Fibroblast of skin of scalp (primary cell): ENCODE measurements at regions not wholly inside any gene's neighbourhood (a gene's known extent, or its start where the extent isn't known, plus 50 kb on each side); places are given as distances from the start of the nearest gene placed in this dataset.
"Not testable (repeated sequence)": the region's sequence is repeated elsewhere in the genome, so short reads cannot be mapped to it uniquely, and the experiment has no call there.

Source experiments
- DNase-seq: peaks from one replicate; pipeline ENCODE4 v3.0.0-alpha.2; 2013

DNA sequence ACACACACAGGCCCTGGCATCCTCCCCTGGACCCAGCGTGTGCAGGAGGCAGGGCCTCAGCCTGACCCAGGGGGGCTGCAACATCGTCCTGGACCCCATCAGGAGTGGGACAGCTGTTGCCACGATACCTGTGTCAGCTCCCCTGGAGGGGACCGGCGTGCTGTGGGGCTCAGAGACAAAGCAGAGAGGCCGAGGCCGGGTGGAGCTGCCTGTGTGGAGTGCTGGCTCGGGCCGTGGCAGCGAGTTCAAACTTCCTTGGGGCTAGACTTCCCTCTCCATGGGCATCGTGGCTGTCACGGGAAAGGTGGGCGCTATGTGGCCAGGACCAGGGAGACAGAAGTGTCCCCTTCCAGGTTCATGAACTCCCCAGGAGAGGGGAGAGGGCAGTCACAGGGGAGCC is 155.0 kb upstream of the SFSWAP start:
- DNase-seq, result no peak

DNA sequence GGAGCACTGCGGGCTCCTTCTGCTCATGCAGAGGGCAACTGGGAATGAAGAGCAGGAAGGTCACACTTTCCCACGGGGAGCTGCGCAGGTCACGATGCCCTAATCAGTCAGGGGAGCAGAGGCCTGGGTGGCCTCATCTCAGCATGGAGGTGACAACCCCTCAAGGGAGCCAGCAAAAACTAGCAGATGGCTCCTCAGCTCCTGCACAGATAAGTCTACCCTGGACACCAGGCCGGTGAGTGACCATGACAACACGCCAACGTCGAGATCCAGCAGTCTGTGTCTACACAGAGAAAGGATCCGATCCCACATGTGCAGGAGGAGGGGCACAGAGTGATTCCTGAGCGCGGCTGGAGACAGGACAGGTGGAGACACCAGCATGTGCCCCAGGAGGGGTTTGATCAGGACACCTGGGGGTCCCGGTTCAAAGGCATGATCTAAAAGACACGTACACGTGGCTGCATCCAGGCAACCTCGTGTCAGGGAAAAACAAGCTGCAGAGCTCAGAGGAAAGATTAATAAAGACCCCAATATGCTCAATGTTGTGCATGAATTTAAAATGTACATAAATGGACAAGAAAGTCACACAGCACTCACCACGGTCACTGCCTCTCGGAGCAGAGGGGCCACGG is 153.7 kb upstream of the SFSWAP start:
- no peak for DNase-seq

DNA sequence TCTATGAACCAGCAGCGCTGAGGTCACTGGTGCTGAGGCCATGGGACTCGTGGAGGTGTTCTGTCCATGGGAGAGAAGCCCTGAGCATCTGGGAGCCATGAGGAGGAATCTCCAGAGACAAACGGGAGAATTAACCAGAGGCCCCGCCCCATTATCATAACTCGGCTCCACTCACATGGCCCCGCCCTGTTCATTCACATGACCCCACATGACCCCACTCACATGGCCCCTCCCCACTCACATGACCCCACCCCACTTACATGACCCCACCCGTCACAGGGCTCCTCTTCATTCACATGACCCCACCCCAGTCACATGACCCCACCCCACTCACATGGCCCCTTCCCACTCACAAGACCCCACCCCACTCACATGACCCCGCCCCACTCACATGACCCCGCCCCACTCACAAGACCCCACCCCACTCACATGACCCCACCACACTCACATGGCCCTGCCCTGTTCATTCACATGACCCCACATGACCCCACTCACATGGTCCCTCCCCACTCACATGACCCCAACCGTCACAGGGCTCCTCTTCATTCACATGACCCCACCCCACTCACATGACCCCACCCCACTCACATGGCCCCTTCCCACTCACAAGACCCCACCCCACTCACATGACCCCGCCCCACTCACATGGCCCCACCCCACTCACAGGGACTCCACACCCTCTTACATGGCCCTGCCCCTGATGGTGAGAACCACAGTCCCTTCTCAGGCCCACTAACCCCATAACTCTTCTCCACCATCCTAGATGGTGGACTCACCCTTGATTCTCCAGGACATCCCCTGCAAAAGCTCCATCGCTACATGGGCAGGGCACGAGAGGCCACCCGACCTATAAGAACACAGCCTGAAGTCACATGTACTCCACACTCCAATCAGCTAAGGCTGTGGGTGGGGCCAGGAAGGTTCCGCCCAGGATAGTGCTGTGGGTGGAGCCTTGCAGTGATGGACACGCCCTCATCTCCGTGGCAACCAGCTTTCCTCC is 151.1 kb upstream of the SFSWAP start:
- no peak for DNase-seq

DNA sequence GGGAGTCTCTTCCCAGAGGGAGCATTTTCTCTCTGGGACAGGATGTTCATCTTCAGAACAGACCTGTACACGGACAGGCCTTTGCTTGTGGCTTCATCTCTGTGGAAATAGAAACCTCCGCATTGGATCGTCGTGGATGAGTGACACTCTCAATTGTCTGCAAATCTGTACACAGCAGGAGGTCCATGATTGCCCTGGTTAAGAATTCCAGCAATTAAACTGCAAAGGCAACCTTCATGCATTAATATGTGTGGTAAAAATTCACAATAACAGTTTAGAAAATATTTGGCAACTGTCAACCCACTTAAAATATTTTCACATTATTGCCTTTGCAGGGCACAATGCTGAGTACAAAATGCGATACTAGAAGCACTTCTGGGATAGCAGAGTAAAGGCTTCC is 149.8 kb upstream of the SFSWAP start:
- DNase-seq, result peak; percentile 4

DNA sequence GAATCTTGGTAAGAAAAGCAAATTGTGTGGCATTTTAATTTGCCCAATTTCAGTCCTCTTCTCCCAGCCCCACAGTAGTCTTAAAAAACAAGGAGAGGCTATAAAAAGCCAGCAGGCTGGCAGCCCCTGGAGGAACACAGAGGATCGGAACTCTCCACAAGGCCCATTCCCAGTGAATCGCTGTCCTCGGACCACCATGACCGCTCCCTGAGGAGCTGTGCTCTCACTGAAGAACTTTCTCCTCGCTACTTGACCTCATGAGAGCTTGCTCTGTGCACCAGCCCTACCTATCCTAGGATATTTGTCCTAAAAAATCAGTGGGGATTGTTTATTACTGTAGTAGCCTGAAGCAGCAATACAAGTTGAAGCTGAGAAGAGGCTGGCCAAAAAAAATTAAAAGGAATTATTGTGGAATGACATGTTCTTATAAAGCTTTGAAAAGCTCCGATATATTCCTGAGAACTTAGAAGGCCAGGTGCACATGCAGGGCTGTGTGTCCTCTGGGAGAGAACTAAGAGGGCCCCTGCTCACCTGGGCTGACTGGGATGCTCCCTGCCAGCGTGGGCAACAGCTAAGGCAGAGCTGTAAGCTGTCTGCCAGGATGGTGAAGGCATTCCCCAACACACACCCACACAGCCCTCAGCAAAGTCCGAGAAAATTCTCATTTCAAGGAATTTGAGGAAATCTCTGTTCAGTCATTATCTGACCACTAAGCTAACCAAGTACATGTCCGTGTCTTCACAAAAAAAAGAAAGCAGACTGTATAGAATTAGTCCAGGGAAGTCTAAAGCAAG is 148.8 kb upstream of the SFSWAP start:
- DNase-seq, result no peak

DNA sequence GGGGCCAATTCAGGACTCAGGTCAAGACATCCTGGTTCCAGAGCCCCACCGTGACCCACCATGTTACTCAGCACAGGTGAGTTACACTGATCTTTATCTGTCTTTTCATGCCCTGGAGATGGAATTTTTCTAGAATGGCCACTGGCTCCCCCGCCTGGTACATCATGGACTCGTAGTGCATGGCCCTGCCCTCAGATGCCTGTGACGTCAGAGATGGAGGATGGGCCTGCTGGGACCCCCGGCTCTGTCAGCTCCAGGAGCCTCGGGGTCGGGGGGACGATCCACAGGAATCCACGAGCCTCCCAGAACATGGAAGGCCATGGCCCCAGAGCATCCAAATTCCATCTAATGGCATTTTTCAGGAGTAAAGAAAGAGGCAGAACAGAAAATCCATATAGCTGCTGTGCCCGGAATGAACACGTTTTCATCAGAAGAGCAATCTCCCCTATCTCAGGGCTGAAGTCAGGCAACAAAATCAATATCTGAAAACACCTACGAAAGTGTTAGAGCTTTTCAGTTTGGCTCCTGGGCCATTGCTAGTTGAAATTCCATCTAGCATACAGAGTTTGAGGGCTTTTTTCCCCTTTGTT is 146.7 kb upstream of the SFSWAP start:
- DNase-seq, result not testable (repeated sequence)

DNA sequence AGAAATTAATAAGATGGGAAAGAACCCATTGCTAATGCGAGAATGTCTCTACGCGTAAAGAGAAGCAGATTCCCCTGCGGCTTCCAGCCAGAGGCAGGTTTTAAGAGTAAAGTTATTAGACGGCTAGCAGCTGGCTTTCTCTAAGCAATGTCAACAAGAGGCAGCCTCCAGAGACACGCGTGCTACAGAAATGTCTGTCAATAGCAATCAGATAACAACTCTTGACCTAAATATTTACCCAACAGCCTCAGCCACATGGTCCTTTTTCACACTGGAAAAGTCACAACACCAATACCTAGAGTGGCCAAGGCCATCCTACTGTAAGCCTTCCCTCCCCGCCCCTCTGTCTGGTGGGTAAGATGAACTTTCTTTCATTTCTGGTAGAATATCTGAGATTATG is 146.0 kb upstream of the SFSWAP start:
- DNase-seq, result no peak

DNA sequence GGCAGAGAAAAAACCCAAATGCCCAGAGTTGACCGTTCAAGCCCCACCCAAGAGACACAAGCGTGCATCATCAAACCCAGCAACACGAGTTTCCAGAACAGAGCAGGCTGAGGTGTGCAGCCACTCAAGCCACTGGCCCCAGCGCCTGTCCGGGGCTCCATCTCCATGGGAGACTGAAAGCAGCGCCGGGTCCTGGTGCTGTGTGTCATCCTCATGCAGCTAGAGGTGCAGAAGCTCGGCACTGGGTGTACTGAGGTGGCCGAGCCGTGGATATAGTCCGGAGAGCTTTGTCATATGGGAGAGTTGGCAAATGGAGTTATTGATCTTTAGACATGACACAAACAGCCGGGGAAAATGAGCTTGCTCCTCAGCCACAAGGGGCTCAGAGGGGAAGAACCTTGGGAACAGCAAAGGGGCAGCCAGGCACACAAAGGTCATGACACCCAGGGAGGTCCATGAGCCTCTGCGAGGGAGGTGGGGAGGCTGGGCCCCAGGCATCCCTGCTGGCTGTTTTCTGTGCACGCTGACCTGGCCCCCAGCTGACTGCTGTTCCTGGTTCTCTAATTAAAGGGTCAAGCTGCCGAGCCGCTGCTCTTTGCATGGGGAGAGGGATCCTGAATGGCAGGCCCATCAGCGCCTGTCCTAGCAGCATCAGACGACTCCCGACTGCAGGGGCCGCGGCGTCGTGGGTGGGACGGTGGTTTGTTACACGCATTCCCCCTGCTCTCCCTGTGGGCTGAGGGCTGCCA is 145.4 kb upstream of the SFSWAP start:
- DNase-seq, result no peak

DNA sequence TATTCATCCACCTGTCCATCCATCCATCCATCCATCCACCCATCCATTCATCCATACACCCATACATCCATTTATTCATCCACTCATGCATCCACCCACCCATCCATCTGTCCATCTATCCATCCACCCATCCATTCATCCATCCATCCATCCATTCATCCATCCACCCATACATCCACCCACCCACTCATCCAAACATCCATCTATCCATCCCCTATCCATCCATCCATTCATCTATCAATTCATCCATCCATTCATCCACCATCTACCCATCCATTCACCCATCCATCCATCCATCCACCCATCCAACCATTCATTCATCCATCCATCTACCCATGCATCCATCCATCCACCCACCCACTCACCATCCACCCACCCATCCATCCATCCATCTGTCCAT is 142.6 kb upstream of the SFSWAP start:
- no peak for DNase-seq

DNA sequence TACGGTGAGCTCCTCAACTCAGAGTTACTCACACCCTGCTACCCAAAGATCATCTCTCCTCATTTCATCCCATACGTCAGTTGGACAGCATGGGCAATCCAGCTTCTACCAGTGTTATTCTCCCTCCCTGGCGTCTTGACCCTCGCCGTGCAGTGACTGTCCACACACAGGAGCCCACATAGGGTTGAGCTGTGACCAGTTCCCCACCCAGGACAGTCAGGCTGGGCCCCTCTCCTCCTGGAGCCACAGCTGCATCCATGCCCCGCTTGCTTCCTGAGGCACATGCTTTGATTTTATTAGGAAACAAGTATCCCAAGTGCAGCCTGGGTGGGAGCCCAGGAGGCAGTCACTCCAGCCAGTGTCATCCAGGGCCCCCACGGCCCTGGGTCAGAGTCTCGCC is 140.3 kb upstream of the SFSWAP start:
- no peak for DNase-seq

DNA sequence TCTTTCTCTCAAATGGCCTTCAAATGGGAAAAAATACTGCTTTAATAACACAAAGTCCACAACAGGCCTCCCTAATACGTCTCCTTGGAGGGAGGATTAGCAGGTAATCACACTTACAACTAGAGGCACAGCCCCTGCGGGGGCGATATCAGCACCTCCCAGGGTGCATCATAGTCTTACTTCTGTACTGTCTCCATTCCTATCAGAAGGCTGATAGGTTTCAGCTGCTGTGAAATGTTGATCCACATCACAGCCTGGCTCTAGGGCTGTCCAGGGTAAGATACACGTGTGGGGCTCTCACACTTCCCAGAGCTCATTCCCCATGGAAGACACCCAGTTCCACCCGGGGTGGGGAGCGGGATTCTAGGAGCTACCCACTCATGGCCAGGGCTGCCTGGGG is 139.1 kb upstream of the SFSWAP start:
- DNase-seq, result no peak

DNA sequence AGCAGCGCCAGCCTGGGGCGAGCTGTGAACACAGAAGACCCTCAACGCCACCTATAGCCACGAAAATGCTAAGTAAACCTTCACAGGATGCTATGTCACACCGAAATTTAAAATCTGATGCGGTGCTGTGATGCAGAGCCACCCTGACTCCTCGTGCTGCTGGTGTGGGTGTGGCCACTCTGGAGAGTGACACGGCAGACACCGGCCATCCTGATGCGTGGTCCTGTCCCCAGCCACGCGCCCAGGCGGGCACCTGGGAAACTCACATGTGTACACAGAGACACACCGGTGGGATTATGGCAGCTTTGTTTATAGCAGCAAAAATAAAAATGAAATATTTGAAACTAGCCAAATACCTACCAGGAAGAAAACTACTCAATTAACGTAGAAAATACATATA is 138.3 kb upstream of the SFSWAP start:
- DNase-seq, result no peak

DNA sequence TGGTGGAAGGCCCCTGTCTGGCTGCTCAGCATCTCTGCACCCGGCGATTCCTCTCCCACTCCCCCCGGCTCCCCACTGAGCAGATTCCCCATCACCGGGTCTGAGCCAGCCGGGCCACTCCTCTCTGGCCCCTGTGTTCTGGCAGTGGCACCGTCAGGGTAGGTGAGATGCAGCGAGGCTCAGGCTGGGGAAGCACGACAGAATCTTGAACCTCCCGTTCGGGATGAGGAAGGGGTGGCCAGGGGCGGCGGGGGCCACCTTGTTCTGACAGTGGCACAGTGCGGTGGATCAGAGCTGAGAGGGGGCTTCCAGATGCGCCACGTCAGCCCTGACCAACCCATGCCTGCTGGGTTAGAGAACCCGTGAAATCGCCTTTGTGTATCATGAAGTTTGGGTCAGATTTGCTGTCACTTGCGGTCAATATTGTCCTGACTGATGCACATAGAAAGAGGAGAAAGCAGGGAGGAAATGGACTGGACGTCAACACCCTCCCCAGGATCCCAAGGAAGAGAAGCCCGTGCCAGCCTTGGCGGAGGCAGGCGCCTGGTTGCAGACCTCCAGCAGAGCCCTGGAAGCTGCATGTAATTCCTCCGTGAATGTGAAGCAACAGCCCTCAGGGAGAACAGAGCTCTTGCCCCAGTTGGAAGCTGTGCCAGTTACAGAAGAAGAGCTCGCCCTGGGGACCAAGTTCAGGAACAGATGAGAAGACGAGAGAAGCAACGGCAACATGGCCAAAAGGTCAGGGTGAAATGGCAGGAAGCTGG is 137.1 kb upstream of the SFSWAP start:
- no peak for DNase-seq

DNA sequence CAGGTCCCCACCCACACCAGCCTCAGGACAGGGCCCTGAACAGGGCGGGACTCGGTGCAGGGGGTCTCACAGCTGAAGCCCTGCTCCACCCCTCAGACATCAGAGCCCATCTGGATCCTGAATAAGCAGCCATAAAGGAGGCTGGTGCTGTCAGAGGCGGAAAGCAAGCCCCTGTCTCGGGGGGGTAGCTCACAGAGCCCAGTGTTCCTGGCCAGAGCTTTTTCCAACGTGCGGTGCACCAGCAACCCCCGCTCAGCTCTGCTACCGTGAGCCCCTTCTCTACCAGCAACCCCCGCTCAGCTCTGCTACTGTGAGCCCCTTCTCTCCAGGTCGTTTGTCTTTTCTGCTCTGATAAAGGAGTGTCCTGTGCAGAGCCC is 136.5 kb upstream of the SFSWAP start:
- no peak for DNase-seq

DNA sequence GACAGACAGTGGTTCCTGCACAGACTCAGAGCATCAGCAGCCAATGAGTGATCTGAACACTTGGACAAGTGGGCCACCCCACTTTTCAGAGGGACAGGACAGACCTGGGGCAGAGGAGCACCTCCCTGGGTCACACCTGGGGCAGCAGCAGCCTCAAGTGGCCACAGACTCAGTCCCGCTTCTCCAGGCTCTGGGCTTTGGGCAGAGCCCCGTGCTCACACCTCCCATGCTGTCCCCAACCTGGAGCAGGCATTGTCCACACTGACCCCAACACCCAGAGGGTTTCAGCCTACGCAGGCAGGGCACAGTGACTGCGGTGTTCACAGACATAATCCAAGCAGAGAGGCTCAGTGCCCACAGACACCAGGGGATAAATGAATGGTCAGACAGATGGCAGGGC is 135.5 kb upstream of the SFSWAP start:
- no peak for DNase-seq

DNA sequence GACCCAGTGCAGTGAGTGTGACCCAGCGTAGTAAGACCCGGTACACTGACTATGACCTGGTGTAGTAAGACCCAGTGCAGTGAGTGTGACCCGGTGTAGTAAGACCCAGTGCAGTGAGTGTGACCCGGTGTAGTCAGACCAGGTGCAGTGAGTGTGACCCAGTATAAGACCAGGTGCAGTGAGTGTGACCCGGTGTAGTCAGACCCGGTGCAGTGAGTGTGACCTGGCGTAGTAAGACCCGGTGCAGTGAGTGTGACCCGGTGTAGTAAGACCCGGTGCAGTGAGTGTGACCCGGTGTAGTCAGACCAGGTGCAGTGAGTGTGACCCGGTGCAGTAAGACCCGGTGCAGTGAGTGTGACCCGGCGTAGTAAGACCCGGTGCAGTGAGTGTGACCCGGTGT is 134.2 kb upstream of the SFSWAP start:
- DNase-seq, result not testable (repeated sequence)

DNA sequence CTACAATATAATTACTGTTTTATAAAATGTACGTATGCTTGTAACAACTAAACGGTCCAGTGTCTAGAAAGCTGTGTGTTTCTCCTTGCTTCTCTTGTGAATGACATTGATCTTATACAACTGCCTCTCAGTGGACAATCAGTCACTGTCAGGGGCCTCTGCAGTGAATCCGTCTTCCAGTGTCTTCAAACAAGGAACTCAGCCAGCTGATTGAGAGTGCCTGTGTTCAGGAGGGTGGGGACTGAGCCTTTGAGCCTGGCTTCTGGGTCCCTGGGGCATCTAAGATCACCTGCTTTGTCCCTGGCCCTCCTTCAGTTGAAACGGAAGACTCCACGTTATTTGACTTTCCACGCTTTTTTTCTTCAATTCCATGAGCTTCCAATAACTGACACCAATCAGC is 133.1 kb upstream of the SFSWAP start:
- DNase-seq, result no peak

DNA sequence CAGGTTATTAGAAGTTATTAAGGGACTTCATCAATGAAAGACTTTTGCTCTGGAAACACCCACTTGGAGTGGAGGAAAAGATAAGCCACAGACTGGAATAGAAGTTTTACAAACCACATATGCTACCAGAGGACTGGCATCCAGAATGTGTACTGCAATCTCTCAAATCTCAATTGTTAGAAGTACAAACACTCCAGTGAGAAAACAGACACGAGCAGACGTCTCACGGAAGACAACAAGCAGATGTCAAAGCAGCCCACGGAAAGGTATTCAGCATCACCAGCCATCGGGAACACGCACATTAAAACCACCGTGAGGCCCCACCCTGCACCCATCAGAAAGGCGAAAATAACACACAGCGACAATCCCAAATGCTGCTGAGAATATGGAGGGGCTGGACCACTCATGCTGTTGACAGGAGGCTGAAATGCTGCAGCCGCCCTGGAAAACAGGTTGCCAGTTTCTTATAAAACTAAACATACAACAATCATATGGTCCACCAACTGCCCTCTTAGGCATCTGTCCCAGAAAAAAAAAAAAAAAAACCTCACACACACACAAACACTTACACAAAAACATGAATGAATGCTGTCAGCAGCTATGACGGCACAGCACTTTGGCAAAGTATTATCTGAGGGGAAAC is 131.9 kb upstream of the SFSWAP start:
- DNase-seq, result no peak

DNA sequence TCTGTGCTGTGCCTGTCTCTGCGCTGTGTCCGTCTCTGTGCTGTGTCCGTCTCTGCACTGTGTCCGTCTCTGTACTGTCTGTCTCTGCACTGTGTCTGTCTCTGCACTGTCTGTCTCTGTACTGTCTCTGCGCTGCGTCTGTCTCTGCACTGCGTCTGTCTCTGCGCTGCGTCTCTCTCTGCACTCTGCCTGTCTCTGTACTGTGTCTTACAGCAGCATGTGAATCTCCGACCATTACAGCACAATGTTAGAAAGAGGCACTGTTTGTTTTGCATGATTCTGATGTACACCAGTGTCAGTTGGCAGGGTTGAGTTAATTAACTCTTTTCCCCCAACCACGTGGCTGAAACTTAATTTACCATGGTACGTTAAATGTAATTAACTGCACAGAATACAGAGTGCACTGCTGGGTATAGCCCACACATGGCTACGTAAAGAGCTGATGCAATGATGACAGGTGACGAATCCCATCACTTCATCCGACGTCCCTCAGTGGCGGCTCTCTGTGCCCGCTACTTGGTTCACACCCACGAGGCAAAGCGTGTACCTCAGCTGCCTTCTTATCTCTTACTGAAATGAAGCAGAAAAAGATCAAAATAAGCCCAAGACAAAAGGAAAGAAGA is 127.7 kb upstream of the SFSWAP start:
- DNase-seq, result no peak

DNA sequence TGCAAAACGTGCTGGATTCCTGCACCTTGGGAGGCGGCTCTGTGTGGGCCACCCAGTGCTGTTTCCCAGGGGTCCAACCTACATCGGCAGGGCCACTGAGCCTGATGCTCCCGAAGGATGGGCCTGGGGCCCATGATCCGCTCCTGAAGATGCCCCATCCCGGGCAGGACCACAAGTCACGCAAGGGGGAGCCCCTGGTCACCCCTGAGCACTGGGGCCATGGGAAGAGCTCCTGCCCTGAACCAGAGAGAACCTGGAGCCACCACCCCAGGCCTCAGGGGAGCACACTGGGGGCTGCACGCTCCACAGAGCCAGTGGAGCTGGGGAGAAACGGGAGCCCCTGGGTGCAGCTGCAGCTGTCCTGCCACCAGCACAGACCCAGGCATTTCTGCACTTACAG is 124.6 kb upstream of the SFSWAP start:
- DNase-seq, result no peak
